ACC112 (cell line): ENCODE measurements at regions not wholly inside any gene's neighbourhood (a gene's known extent, or its start where the extent isn't known, plus 50 kb on each side); places are given as distances from the start of the nearest gene placed in this dataset.

Experiments used
- H2AFZ ChIP-seq: fragments of 200-600 bp; sonication (generic); one replicate; pipeline ENCODE4 v1.6.0; 2017; ENCODE audit warnings: antibody characterized with exemption, low read length; ENCODE audit not compliant: unreplicated experiment
- H3K27ac ChIP-seq: fragments of 200-600 bp; sonication (generic); 2 replicates; pipeline ENCODE4 v1.5.1; 2014; ENCODE audit warnings: low read depth, mild to moderate bottlenecking, antibody characterized with exemption, low read length, moderate library complexity
- H3K27me3 ChIP-seq: fragments of 200-600 bp; sonication (generic); 2 replicates; pipeline ENCODE4 v1.6.1; 2014; ENCODE audit warnings: mild to moderate bottlenecking, antibody characterized with exemption, low read length, moderate library complexity, mixed read lengths; ENCODE audit not compliant: insufficient read depth
- H3K36me3 ChIP-seq: fragments of 200-600 bp; sonication (generic); 2 replicates; pipeline ENCODE4 v1.6.1; 2016; ENCODE audit warnings: mild to moderate bottlenecking, antibody characterized with exemption, low read length, moderate library complexity, mixed read lengths; ENCODE audit not compliant: insufficient read depth
- H3K4me1 ChIP-seq: fragments of 200-600 bp; sonication (generic); one replicate; pipeline ENCODE4 v1.6.1; 2016; ENCODE audit warnings: low read length, mixed read lengths; ENCODE audit not compliant: insufficient read depth, unreplicated experiment, control insufficient read depth
- H3K4me3 ChIP-seq: fragments of 200-600 bp; sonication (generic); 2 replicates; pipeline ENCODE4 v1.5.1; 2014; ENCODE audit warnings: mild to moderate bottlenecking, low read depth, low read length
- H3K79me2 ChIP-seq: fragments of 200-600 bp; sonication (generic); one replicate; pipeline ENCODE4 v1.6.0; 2016; ENCODE audit warnings: low read length; ENCODE audit not compliant: control insufficient read depth, unreplicated experiment, insufficient read depth

DNA sequence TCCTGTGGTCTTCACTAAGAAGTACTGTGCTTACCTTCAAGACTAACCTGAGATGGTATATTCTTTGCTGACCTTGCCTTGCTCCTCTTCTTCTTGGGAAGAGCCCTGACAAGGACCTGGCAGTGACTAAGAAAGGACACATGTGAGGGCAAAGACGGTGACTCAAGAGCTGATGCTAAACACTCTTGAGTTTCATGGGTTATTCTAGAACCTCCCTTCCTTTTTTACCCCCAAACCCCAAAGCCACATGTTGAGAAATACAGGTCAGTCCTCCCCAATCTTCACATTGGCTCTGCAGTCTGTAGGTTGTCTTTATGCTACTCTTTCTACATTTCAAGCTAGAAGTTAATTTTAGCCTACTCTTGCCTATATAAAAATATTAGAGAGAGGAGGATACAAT, 200.6 kb downstream of the SEMA6D start:
- Histone ChIP-seq H3K36me3 (no peaks in the 10 kb centered on the region), H3K79me2 (no peaks in the 10 kb centered on the region), H2AFZ (no peak overlapping the region), H3K4me1 (no peaks in the 10 kb centered on the region), H3K4me3 (no peak overlapping the region), H3K27ac (no peak overlapping the region), H3K27me3 (peaks cover 14% of the 10 kb centered on the region; the same call in 1 of the 2 replicates)

DNA sequence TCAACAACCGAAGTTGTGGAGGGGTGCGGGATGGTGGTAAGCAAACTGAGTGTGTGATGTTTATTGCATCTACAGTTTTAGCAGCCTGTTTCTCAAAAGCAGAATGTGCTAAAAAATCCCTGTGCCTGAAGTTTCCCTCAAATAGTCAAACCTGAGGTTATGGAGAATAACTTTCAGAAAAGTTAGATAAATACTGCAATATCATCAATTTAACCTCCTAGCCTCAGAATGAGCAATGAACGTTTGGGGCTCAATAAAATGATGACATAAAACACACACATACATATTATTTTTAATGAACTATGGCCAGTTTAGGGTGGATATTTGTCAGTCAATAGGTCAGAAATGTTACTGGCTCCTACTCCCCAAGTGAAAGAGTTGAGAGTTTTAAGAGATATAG, 201.6 kb downstream of the SEMA6D start:
- Histone ChIP-seq H3K4me1 (no peaks in the 10 kb centered on the region), H3K4me3 (no peak overlapping the region), H3K27me3 (peaks cover 14% of the 10 kb centered on the region; the same call in 1 of the 2 replicates), H3K36me3 (no peaks in the 10 kb centered on the region), H2AFZ (no peak overlapping the region), H3K27ac (no peak overlapping the region), H3K79me2 (no peaks in the 10 kb centered on the region)

DNA sequence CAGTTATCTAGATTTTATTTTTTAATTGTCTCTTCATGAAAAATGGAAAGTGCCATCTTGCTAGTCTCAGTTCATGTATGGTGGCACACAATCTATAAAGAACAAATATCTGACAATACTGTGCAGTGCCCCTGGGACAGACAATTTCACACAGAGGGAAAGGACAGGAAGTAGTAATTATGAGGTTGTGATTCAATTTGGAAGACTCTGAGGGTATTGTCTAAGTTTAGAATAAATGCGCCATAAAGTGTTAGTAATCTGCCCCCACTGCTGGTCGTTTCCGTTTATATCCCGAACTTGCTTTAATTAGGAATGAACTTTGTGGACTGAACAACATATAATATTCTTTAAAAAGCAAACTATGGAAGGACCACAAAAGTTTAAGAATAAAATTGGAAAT, 196.4 kb upstream of the SLC24A5 start:
- Histone ChIP-seq H2AFZ (no peak overlapping the region), H3K4me3 (no peak overlapping the region), H3K4me1 (no peaks in the 10 kb centered on the region), H3K36me3 (no peaks in the 10 kb centered on the region), H3K27ac (no peak overlapping the region), H3K79me2 (no peaks in the 10 kb centered on the region), H3K27me3 (no peaks in the 10 kb centered on the region)

DNA sequence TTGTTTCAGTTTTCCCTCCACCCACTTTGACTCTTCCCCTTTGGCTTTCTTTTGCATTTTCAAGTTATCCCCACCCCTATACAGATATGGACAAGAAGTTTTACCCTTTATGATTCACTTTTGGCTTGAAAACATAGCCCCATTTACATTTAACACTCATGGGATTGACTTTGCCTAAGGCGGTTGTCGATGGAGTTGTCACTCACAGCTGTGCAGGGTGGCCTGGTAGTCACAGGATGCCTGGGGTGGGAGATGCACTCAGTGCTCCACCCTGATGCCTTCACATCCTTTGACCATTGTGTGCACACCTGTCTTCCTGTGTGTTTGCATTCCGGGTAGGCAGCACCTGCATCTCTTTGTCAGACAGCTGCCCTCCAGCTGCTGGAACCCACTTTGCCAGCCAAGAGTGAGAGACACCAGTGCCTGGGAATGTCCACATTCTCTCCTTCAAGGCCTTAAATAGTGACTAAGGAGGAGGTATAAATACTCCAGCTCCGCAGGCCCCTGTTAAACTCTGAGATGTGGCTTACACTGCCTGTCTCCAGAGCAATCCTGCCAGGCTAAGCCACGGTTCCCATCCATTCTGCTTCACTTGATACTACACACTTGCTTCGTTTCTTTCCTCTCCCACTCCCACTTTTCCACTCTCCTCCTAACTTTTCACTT, 191.5 kb upstream of the SLC24A5 start:
- Histone ChIP-seq H2AFZ (no peak overlapping the region), H3K4me3 (no peak overlapping the region), H3K79me2 (no peaks in the 10 kb centered on the region), H3K27ac (no peak overlapping the region), H3K4me1 (no peaks in the 10 kb centered on the region), H3K27me3 (no peaks in the 10 kb centered on the region), H3K36me3 (no peaks in the 10 kb centered on the region)

DNA sequence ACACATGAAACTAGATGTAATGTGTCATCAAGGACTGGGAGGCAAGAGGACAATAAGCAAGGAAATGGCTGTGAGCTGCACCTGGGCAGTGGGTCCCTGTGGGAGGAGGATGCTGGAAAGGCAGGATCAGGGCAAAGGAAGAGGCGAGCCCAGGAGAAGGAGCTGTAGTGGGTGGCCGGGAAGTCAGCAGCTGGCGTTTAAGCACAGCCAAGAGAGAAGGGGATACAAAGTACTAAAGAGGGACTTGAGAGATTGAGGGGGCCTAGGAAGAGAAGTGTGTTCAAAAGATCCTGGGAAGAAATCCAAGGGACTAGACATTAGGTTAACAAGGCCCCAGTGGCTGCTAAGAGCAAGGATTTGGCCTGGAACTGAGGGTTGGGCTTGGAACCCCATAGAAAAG, 188.5 kb upstream of the SLC24A5 start:
- Histone ChIP-seq H3K27me3 (no peaks in the 10 kb centered on the region), H2AFZ (no peak overlapping the region), H3K79me2 (no peaks in the 10 kb centered on the region), H3K4me3 (no peak overlapping the region), H3K27ac (no peak overlapping the region), H3K36me3 (no peaks in the 10 kb centered on the region), H3K4me1 (no peaks in the 10 kb centered on the region)

DNA sequence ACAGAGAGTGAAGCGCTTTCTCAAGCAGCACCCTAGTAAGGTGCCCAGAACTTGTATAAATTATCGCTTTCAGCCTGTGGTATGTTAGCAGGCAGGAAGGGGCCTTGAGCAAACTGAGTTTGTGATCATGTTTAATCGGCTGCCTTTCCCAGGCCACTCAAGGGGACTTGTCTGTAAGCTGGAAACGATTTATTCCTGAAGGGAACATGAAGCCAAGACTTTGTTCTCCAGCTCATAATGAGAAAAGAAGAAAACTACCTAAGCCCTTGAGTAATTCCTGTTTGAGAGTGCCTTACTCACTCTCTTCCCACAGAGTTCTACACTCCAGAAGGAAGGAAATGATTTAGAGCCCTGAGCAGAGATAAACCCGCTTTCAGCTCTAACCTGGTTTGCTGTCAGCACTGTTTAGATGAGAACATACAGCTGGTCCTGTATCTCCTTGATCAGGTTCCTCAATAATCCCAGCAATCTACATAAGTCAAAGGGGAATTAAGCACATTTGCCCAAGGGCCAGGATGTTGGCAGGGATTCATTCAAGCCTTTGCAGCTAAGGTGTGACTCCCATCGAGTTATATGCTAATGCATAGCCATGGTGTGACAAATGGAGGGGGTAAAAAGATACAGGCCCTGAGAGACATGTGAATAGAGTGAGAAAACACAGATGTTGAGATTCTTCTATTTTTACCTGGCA, 187.7 kb upstream of the SLC24A5 start:
- Histone ChIP-seq H3K4me3 (no peak overlapping the region), H2AFZ (no peak overlapping the region), H3K36me3 (no peaks in the 10 kb centered on the region), H3K4me1 (no peaks in the 10 kb centered on the region), H3K27ac (no peak overlapping the region), H3K27me3 (no peaks in the 10 kb centered on the region), H3K79me2 (no peaks in the 10 kb centered on the region)

DNA sequence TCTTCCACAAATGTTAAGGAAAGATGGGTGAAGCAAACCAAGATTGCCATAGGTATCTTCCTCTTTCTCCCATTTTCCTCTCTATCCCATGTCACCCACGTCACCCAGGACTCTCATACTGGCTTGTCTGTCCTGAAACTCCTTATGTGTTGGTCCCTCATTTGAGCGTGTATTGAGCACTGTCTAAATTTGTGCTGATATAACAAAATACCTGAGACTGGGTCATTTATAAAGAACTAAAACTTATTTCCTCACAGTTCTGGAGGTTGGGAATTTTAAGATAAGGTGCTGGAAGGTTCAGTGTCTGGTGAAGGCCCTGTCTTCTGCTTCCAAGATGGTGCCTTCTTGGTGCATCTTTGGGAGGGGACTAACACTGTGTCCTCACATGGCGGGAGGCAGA, 186.9 kb upstream of the SLC24A5 start:
- Histone ChIP-seq H3K4me3 (no peak overlapping the region), H3K27me3 (no peaks in the 10 kb centered on the region), H3K27ac (no peak overlapping the region), H3K79me2 (no peaks in the 10 kb centered on the region), H3K4me1 (no peaks in the 10 kb centered on the region), H2AFZ (no peak overlapping the region), H3K36me3 (no peaks in the 10 kb centered on the region)

DNA sequence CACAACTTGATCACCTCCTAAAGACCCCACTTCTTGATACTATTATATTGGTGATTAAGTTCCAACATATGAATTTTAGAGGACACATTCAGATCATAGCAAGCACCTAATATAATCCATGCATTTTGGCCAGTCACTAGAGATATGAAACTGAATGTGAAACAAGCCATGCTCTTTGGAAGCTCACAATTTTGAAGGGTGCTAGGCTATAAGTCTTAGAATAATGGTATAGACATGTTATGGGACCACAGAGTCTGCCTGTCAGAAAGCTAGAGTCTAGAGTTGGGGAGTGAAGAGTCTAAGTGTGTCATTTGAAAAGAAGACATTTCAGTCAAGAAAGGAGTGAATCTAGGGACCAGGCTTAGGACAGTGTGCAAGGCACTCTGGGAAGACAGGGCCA, 186.4 kb upstream of the SLC24A5 start:
- H3K27me3 ChIP-seq, result no peaks in the 10 kb centered on the region
- no peak overlapping the region for H3K4me3 ChIP-seq
- no peaks in the 10 kb centered on the region for H3K36me3 ChIP-seq
- H3K4me1 ChIP-seq, result no peaks in the 10 kb centered on the region
- no peak overlapping the region for H2AFZ ChIP-seq
- H3K79me2 ChIP-seq, result no peaks in the 10 kb centered on the region
- no peak overlapping the region for H3K27ac ChIP-seq

DNA sequence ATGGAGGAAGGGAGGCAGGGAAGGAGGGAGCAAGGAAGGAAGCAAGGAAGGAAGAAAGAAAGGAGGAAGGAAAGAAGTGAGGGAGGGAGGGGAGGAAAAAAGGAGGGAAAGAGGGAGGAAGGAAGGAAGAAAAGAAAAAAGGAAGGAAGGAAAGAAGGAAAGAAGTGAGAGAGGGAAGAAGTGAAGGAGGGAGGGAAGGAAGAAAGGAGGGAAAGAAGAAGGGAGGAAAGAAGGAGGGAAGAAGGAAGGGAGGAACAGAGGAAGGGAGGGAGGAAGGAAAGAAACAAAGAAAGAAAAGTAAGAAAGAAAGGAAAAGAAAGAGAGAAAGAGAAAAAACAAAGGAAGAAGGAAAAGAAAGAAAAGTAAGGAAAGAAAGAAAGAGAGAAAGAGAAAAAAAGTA, 183.0 kb upstream of the SLC24A5 start:
- Histone ChIP-seq H3K27ac (no peak overlapping the region), H3K4me1 (no peaks in the 10 kb centered on the region), H3K4me3 (no peak overlapping the region), H3K79me2 (no peaks in the 10 kb centered on the region), H3K36me3 (no peaks in the 10 kb centered on the region), H3K27me3 (no peaks in the 10 kb centered on the region), H2AFZ (no peak overlapping the region)

DNA sequence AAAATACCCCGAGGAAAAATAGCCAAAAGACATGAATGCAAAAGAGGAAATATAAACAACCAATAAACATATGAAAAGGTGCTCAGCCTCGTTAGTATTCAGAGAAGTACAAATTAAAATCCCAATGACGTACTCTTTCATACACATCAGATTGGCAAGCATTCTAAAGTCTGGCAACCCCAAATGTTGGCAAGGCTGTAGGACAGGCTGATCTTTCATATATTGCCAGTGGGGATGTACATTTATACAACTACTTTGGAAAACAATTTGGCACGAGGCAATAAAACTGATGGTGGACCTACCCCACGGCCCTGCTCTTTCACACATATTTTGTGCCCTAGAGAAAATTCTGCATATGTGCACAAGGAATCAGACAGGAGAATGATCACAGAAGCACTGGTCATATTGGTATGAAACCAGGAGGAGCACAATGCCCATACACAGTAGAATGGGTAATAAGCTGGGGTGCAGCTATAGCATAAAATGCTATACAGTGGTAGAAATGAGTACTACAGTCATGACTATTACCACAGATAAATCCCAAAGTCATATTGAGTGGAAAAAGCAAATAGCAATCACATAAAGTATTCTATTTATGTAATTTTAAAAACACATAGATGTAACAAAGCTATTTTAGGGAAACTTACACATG, 176.0 kb upstream of the SLC24A5 start:
- H2AFZ ChIP-seq, result no peak overlapping the region
- H3K27ac ChIP-seq, result no peak overlapping the region
- H3K27me3 ChIP-seq, result peaks cover 5% of the 10 kb centered on the region; the same call in 1 of the 2 replicates
- H3K4me1 ChIP-seq, result no peaks in the 10 kb centered on the region
- no peaks in the 10 kb centered on the region for H3K36me3 ChIP-seq
- no peaks in the 10 kb centered on the region for H3K79me2 ChIP-seq
- no peak overlapping the region for H3K4me3 ChIP-seq
